GM21528 (cell line): ENCODE measurements at regions not wholly inside any gene's neighbourhood (a gene's known extent, or its start where the extent isn't known, plus 50 kb on each side); places are given as distances from the start of the nearest gene placed in this dataset.

Experiments used
- ATAC-seq: cut with Tn5 transposase; IDR thresholded peaks from one replicate; pipeline ENCODE4 v1.9.1; 2021; ENCODE audit warnings: mild to moderate bottlenecking, moderate library complexity; ENCODE audit not compliant: unreplicated experiment, low FRiP score

DNA sequence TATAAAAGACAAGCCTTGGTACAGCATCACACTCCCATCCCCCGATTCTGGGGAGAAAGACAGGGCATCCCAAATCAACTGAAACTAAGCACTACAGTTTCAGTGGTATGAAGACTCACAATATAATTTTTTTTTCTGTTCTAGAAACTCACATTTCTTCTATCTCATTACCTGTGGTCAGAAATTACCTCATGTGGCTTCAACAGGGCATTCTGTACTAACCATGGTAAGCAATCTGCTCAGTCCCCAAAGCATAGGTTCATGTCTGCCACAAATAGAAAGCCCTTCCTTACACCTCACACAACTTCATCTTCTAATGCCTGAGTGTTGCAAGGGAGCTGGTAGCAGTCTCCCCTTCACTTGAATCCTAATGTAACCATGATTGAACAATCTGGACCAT, 147.4 kb upstream of the POU2AF2 start:
- ATAC-seq: peak; percentile 66

DNA sequence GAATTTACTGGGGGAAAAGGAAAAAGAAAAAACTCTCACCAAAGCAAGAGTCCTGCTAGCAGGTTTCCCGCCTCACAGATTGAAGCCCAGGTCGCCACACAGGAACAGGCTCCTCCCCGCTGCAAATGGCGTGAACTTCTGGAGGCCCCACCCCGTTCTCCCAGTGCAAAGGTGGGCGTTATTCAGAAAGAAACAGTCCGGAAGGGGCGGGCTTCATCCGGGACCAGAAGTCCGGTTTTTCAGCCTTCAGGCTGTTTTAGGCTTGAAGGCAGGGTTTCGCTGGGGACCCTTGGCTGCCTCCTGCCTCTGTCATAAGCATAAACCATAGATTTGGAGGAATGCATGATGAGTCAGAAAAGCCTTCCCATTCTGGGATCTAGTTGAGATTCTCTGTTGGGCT, 148.3 kb upstream of the POU2AF2 start:
- no peak for ATAC-seq

DNA sequence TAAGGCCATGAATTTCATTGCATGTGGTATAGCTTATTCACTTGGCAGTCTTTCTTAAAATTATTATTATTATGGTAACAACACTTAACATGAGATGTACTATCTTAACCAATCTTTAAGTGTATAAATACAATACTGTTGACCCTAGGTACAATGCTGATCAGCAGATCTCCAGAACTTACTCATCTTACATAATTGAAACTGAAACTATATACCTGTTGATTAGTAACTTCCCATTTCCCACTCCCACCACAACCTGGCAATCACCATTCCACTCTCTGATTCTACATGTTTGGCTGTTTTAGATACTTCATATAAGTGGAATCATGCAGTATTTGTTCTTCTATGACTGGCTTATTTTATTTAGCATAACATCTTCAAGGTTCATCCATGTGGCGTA, 150.2 kb upstream of the POU2AF2 start:
- peak; percentile 52 for ATAC-seq

DNA sequence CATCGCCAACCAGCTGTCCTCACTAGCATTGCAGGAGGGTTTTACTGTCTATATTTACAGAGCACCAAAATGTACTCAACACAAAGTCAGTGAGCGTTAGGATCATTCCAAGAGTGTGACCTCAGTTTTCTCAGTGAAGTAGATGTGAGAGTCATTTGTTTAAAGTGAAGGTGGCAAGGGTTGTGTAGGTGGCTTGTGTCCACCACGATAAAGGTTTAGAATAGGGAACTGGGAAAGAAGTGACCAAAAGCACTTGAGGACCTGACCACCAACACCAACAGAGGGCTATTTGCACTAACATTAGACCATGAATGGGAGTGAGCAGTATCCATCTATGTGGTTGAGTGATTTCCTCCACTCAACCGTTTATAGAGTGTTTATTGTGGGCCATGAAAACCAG, 152.5 kb upstream of the POU2AF2 start:
- no peak for ATAC-seq

DNA sequence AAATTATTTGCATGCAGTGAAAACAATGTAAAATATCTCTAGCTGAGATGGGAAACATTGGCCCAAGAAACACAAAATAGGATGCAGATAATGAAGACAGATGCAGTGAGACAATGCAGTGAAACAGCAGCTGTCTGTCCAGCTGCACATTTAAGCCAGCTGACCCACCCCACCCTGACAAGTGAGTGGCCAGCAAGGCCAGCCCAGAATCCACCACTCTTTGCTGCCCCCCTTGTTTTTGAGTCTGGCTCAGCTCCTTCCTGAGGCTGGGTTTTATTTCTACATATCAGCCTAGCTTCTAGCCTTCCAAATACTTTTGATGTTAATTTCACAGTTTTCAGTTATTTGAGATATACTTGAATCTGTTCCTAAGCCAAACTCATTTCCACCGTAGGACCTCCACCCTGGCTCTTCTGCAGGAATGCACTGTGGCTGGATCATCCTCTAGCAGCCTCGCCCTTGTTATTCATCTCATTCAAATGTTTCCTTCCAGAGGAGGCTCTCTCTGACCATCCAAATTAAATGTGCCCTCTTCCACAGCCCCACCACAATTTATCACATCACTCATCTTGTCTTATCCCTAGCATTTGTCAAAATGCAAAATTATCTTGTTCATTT, 154.1 kb upstream of the POU2AF2 start:
- ATAC-seq: no peak

DNA sequence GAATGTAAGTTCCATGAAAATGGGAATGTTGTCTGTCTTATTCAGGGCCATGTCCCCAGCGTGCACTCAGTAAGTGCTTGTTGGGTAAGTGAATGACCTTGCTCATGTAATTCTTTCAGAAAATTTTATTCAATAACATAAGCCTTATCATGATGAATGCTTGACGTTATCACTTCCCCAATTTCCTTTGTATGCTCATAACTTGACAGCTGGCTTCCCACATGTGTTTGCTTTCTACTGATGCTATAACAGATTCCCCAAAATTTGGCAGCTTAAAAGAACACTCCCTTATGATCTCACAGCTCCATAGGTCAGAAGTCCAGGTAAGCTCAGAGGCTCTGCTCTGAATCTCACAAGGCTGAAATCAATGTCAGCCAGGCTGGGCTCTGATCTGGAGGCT, 155.8 kb upstream of the POU2AF2 start:
- ATAC-seq: no peak

DNA sequence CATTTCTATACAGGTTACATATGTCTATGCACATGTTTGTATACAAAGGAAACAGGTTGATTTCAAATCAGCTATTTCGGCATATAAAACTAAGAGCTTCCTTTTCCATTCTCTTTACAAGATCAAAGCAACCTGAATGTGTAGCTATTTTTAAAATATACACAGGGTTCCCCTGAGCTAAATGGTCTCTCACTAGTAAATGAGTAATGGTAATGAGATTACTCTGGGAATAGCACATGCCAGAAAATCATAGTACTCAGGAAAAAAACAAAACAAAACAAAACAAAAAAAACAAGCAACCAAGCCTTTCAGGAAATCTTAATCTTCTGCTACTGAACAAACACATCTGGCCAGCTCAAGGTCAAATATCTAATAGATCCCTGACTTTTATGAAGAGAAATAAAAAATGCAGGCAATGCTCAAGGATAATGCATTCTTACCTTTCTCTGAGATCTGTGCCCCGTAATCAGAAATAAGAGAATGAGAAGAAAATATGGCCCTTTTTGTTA, 156.6 kb upstream of the POU2AF2 start:
- ATAC-seq: no peak

DNA sequence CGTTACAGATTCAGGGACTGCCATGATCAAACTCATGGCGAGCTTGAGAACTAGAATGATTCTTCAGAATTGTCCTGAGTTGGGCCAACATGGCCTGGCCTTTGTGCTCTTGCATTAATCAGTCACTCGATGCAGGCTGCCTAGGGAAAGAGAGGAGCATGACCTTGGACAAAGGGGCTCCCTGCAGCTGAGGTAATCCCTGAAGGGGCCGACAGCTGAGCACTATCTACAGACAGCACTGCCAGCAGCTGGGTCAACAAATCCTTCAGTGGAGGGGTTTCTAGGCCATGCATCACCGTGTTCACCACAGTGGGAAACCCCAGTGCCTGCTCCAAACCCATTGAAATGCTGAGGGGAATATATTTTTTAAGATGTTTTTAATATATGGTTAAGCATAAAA, 159.5 kb upstream of the POU2AF2 start:
- ATAC-seq: no peak

DNA sequence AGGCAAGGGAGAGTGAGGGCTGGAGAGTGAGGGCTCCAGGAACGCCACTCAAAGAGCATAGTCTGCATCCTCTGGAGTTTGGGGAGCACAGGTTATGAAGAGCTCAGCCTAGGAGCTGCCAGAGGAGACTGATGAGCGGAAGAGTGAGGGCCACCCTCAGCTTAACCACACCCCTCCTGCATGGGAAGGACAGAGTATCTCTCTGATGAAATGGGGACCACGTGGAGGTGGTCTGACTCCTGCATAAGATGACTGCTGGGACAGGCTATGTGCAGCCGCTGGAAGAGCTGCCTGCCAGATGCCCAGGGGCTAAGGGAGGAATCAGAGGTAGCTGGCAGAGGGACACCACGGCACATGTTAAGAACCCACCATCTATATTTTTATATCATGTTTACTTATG, 162.9 kb upstream of the POU2AF2 start:
- ATAC-seq: no peak

DNA sequence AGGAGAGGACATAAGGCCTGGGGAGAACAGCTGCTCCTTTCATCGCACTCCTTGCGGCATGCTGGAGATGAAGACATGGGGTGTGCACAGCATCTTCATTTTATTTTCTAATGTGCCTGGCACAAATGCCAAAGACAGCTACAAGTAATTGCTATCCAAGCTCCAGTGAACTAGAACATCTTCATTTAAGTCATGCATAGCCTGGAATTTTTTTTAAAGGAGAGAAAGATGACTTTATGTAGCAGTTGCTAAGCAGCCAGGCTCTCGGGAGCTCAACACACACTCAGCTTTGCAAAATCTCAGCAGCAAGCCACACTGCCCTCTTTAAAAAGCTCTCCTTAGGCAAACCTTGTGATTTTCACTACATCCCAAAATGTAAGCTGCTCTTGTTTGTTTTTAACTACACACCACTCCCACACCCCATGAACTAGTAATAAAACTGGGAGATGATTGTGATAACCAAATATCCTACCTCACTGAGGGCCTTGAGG, 164.5 kb upstream of the POU2AF2 start:
- ATAC-seq: no peak

DNA sequence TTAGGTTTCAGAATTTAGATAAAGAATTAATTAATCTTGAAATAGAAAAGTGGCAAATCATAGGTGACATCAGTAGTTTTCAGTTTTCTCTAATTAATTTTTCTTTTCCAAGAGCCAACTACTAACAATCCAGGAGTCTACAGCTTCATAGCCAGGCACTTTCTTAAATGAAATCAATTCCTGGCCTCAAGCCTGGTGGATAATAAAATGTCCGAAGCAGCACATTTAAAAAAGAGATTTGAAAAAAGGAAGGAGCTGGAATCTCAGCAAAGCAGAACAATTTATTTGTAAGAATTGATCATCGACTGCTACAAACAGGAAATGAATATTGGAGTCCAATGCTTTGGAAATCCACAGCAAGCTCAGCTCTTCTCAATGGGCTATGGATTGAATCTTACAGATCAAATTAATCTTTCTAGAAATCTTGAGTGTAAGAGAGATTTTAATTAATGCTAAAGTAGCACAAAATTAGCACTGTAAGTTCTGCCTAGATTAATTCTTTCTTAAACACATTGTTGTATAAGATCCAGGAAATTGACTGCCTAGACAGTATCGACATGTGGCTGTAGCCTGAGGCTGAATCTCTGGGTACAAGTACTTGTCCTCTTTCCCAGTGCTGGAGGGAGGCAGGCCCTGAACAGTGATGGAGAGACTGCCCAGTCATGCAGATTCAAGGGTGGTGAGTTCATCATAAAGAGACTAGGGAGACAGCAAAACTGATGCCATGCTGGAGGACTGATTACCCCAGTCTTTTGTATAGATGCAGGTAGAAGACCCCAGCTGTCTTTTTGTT, 167.8 kb upstream of the POU2AF2 start:
- no peak for ATAC-seq

DNA sequence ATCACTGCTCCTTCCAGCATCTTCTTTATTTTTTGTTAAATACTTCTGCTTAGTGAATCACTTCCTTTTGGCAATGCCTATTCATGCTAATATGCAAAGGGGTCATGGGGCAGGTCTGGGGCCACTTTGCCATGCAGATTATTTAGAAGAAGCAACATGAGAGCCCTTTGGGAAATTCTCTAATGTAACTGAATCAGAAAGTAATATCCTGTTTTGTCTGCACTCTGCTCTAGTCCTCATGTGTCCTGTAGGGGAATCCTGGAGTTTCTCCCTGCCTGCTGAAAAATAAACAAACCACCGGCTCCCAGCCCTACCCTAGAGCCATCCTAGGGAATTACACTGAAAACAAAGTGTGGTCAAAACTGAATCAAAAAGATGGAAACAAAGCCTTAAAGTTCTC, 176.5 kb upstream of the POU2AF2 start:
- ATAC-seq: no peak

DNA sequence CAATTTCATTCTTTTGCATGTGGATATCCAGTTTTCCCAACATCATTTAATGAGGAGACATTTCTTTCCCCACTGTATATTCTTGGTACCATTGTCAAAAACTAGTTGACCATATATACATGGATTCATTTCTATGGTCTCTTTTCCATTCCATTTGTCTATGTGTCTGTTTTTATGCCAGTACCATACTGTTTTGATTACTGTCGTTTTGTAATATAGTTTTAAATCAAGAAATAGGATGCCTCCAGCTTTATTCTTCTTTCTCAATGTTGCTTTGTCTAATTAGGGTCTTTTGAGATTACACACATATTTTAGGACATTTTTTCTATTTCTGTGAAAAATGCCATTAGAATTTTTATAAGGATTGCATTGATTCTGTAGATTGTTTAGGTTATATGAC, 177.5 kb upstream of the POU2AF2 start:
- no peak for ATAC-seq

DNA sequence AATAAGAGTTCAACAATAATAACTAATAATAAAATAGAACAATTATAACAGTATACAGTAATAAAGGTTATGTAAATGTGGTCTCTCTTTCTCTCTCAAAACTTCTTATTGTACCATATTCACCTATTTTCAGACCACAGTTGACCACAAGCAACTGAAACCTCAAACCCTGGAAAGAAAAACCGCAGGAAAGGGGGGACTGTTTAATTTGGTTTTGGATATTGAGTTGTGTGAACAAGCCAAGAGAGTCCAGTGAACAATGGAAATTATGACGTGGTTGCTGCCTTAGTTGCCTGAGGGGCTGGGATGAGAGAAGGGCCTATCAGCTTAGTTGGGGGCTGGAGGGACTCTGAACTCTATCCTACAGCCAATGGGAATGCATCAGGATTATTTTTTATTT, 178.7 kb upstream of the POU2AF2 start:
- ATAC-seq: no peak

DNA sequence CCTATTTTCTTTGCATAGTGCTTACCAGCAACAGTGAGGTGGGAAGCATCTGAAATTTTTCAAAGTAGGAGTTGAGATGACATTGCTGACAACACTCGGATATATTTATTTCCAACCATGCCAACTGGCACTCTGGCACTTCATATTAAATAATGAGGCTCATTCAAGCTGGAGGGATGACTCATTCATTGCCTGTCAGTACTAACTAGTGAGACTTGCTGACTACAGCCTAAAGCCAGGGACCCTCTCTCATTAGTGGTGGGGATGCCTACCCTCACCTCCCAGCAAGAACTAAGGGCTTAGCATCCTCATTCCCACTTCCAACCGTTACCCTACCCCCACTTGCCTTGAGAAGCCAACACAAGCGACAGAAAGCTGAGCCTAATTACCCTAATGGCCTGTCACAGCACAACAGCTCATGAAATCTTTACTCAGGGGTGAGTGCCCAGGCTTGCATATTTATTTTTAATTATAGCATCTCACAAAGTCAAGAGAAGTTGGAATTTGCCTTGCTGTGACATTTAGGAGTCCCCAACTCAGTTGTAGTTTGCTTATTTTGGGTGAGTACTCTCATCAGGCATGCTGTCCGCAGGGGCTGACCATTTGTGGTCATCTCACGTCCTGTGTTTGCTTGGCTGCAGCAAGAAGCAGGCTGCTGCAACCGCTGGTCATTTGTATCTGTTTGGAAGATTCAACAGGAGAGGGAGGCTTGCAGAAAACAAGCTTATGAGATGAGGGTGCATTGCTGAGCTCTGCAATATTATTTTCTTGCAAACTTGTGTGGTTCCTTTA, 181.6 kb upstream of the POU2AF2 start:
- ATAC-seq: no peak

DNA sequence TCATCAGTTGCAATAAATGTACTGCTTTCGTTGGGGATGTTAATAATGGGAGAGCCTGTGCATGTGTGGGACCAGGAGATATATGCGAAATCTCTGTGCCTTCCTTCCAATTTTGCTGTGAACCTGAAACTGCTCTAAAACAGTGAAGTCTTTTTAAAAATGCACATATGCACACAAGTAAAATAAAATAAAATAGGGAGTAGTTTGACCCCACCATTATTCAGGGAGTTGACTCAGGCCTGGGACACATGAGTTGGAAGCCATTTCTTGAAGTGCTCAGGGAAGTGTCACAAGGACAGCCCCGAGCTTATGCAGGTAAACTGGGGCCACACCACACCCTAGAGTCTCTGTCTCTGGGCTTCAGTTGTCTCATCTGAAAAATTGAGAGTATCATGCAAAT, 183.1 kb upstream of the POU2AF2 start:
- no peak for ATAC-seq

DNA sequence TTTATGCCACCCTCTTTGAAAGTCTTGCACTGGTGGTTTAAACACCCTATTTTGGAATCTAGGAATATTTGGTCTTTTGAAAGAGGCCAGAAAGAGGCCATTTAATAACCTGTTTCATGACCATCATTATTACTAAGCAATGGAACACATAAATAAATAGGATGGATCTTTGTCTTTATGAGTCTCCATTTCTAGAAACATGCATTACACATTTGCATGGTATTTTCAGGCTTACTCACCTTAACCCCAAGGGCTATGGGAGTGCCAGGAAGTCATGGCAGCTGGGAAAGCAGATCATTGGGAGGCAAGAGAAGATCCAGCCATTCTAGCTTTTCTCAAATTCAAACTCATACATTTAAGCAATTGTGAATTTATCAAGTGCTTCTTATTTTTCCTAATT, 185.8 kb upstream of the POU2AF2 start:
- ATAC-seq: no peak

DNA sequence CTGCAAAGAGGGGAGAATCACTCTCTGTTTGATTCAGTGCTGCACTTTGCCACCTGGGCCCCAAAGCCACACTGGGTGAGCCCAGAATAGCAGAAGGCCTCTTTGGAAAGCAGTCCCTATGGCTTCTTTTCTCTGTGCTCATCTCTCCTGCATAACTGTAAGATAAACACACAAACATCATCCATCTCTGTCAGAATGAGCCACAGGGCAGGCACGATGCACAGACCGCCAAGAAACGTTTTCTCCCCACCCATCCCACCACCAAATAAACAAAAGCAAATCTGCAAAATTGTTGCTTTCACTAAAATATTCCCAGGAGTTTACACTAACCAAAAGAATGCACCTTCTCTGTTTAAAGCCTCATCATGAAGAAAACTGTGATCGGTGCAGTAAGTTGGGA, 196.4 kb upstream of the POU2AF2 start:
- no peak for ATAC-seq

DNA sequence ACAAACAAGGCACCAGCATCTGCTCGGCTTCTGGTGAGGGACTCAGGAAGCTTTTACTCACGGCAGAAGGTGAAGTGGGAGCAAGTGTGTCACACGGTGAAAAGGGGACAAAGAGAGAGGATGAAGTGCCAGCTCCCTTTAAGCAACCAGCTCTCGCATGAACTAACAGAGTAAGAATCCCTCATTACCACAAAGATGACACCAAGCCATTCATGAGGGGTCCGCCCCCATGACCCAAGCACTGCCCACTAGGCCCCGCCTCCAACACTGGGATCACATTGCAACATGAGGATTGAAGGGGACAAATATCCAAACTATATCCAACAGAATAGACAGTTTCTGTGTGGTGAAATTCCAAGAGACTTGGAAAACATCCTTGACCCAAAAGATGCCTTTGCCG, 198.2 kb upstream of the POU2AF2 start:
- no peak for ATAC-seq

DNA sequence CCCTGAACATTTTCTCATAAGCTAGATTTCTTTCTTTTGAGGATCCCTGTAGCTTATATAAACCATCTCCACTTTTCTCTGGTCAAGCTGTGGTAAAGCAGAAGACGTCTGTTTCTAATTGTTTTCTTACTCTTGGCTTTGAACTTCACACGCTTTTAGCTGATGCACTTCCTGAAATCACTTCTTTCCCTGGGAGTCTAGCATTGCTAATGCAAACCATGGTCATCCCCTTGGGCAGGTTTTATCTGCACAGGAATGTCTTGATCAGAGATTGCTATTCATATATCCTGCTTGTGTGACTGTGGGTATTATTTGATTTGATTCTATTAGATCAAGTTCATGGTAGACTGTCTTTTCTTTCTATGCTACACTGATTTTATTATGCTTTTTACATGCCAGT, 199.2 kb upstream of the POU2AF2 start:
- no peak for ATAC-seq

DNA sequence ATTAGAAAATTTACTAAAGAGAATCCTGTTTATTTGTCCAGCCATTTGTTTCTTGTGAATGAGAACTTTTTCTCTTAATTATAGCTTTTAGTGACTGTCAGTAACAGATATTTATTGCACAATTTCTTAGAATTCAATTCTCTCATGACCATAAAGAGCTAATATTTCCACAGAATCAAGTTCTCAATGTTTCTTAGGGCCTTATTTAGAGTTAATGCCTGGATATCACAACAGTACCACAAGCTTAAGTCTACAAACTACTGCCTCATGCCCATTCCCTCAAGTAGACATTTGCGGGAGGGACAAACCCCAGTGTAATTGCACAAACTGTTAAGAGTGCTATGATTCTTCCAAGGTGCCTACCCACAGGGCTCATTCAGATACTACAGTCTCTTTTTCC, 199.7 kb upstream of the POU2AF2 start:
- no peak for ATAC-seq
